Renal pelvis (tissue), 1 donor: ENCODE measurements at regions not wholly inside any gene's neighbourhood (a gene's known extent, or its start where the extent isn't known, plus 50 kb on each side); places are given as distances from the start of the nearest gene placed in this dataset.

Experiments
- DNase-seq: peaks from one replicate; pipeline ENCODE4 v3.0.0-alpha.2; 2013

- no peak for DNase-seq
These were observed 152.3 kb downstream of the PAX3 start for GRCh38 chr2:222146488-222146887.

DNA sequence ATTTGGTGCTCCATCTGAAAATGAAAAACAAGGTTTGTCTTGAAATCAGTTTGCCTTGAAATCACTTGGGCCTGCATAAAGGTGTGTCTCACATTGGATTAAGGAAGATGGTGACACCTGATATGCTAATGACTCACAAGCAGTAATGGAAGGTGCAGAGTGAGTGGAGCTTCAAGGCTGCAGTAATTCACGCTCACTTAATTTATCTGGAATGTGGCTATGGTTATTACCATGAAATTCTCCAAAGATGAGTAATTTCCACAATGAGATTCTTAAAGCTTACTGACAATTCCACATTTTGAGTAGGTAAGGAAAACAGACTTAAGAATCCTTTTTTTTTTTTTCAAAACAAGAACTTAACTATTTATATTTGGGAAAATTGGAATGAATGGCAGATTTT, 156.8 kb downstream of the PAX3 start:
- DNase-seq = no peak

DNA sequence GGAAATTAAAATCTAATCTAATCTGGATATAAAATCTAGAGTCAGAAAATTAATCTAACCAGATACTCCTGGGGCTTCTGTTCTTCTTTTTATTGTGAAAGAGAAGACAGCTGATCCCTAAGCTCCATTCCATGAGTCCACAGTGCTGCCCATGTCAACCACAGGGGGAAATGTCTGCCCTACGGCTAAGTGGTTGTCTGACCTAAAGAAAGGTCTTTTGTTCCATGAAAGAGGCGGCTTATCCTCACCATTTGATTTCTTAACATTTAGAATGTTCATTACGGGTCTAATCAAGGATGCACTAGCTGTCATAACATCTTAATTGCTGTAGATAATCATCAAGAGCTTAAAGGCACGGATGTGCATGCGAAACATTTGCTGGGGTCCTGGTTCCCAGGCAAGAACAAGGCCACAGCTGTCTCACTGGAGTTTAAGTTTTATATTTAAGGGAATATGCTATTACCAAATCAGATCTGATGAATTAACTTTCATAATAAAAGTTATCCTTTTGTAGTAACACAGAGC, 162.6 kb downstream of the PAX3 start:
- no peak for DNase-seq

DNA sequence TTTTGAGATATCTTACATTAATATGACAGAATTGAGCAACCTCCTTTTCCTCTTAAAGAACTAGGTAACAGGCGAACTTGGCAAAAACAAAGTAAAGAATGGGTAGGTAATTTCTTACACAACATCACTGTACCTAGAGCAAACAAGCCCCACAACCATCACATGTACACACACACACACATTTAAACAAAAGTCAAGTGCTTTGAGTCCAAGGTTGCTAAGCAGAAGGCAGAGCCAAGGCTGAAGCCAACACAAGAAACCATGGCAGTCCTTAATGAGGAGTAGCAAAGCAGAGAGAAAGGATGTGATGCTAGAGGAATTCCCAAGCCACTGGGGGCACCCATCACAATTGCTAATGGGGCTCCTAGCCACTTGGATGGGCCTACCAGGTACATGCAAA, 164.1 kb downstream of the PAX3 start:
- no peak for DNase-seq

GRCh38 chr2:222133897-222134296, 164.9 kb downstream of the PAX3 start:
- DNase-seq = no peak

GRCh38 chr2:222130855-222131254, 167.9 kb downstream of the PAX3 start:
- no peak for DNase-seq

- no peak for DNase-seq
These were observed 171.1 kb downstream of the PAX3 start for GRCh38 chr2:222127660-222128059.

DNA sequence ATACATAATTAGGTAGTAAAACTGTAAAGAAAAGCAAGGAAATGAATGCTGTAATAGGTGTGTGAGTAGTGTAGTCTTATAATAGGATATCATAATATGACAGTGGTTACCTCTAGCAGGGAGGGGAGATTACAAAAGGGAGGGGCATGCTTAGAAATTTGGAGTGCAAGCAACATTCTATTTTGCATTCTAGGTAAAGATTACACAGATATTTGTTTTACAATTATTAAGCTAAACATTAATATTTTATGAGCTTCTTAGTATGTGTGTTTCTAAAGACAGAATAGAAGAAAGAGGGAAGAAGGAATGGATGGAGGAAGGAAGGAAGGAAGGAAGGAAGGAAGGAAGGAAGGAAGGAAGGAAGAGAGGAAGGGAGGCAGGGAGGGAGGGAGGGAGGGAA, 177.9 kb downstream of the PAX3 start:
- DNase-seq = no peak

GRCh38 chr2:222115296-222115695, 183.5 kb downstream of the PAX3 start:
- no peak for DNase-seq

DNA sequence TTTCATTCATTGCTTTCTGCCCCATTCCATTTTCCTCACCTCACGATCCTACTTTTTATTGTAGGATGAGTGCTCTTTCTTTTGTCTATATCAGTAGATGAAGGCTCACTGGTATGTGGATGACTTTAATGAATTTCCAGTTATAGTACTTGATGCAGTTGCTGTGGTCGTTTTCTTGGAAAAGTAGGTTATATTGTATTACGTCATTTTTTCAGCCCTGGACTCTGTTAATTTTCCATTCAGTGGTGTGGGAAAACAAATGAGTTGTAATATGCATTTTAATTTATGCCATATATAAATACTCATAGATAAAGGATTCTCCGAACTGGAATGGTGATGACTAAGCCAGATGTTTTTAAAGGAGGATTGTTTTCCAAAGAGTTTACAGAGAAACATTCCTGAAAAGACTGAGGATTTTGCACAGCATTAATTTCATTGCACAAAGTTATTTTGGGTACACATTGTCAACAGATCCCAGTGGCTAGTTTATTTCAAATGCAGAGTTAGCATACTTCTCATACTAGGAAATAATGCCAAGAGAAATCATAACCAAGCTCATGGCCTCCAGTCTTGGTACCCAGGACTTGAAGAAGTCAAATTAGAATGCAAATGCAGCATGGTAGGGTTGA, 189.7 kb downstream of the PAX3 start:
- no peak for DNase-seq

GRCh38 chr2:222108497-222108896, 190.3 kb downstream of the PAX3 start:
- DNase-seq = no peak

GRCh38 chr2:222105046-222105445, 193.8 kb downstream of the PAX3 start:
- DNase-seq = no peak

- DNase-seq = no peak
These were observed 196.0 kb downstream of the PAX3 start for GRCh38 chr2:222102575-222103349.

GRCh38 chr2:222100704-222101699, 197.8 kb downstream of the PAX3 start:
- DNase-seq = no peak

DNA sequence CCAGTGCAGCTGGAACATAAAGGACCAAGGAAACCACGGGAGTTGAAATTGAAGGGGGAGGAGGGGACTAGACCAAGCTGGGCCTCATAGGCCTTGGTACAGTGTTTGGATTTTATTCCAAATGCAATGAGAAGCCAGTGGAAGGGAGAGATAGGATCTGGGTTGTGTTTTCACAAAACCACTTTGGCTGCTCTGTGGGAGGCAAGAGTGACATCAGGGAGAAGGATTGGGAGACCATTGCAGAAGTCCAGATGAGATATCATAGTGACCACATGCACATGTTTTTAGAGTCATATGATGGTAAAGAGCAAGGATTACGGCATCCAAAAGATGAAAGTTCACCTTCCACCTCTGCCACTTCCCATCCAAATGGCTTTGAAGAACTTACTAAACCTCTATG, 210.2 kb downstream of the PAX3 start:
- no peak for DNase-seq

GRCh38 chr2:222087998-222088397, 210.8 kb downstream of the PAX3 start:
- no peak for DNase-seq

DNA sequence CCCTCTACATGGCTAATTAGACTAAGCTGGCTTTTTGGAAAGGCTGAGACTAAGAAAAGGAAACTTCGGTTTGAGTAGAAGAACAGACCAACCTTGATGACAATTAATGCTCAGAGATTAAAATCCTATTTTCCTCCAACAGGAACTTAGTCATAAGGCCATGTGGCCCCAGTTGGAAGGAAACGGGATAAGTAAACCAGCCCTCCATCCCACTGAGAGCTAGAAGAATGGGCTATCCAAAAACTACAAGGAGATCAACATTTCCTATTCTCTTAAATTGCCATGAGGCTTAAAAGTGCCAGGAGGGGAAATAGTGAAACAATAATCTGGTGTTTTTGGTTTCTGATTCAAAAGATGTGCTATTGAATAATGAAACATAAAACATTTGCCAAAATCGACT, 216.6 kb downstream of the PAX3 start:
- DNase-seq = no peak

GRCh38 chr2:222080141-222080540, 218.7 kb downstream of the PAX3 start:
- no peak for DNase-seq

DNA sequence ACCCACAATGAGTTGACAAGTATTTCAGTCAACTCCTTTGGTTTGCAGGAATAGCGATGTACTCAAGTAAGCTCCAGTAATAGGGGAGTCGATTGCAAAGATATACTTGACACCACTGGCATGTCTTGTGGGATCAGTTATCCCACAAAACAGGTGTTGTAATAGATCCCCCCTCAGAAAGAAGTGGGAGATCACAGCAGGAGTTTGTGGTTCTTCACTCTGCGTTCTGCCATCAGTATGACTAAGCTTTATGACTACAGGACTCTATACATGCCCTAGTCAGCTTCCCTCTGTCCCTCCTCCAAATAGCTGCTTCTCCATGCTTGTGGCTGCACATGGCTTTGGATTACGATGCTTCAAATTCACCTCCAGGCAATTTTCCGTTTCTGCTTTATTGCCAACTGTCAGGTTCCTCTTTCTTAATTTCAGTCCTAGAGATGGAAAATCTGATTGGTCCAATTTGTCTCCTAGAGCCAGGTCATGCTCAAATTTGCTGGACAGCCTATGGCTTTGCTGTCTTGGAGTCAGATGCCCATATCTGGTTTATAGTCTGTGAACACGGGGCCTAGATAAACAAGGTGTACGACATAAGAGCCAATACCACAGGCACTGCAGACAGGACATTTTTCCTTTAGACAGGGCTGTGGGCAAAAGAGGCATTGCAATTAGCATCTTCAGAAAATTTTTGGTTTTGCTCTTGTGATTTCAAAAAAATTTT, 221.7 kb downstream of the PAX3 start:
- no peak for DNase-seq

DNA sequence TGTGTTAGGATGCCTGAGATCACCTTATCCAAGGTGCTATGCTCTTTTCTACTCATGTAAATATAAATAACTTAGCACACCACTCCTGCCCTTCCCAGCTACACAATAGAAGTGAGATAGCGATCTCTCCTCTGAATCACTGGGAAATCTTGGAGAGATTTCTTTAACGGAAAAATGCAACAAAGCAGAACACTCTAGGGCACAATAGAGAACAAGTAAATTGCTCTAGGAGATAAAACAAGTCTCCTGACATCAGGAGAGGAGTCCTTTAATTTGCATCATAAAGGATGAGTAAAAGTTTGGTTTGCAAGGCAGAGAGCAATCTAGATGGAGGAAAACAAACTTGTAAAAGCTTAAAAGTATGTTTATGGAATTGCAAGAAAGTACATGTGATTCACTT, 224.1 kb downstream of the PAX3 start:
- no peak for DNase-seq

DNA sequence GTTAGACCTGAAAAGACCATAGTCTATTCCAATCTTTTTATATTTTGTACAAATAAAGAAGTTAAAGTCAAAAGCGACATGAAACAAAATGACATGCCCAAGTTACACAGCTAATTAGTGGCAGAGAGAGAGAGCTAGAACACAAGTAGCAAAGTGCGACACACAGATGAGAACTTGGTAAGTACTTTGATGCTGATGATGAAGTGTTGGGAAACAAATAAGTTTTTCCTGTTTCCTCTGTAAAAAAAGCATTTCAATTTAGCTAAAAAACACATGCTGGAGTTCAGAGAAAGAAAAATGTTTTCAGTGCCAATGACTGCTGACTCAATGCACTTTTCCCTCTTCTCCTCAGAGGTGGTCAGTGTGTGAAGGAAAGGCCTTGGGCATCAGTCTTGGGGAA, 226.9 kb downstream of the PAX3 start:
- DNase-seq = no peak

DNA sequence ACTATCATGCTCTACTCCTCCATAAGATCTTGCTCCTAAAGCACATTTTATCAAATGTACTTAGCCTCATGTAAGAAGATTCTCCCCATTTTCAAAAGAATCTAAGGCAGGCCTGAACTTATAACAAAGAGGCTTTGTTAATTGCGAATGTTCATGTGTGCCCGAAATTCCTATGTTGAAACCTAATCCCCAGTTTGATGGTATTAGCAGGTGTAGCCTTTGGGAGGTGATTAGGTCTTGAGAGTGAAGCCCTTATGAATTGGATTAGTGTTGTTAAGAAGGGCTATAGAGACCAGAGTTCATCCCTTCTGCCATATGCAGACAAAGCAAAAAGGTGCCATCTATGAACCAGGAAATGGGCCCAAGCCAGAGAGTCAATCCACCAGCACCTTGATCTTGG, 234.5 kb downstream of the PAX3 start:
- DNase-seq = no peak
